K562 (cell line): ENCODE measurements at regions not wholly inside any gene's neighbourhood (a gene's known extent, or its start where the extent isn't known, plus 50 kb on each side); places are given as distances from the start of the nearest gene placed in this dataset.

Source experiments
- BACH1 ChIP-seq: fragments of 200-800 bp; sonication (Bioruptor generic); IDR thresholded peaks from 2 replicates; pipeline ENCODE4 v1.6.1; 2016; ENCODE audit warnings: missing genetic modification characterization, missing compliant biosample characterization
- DDX20 ChIP-seq: fragments of 450-650 bp; IDR thresholded peaks from 2 replicates; pipeline ENCODE4 v1.6.1; 2016; ENCODE audit warnings: missing genetic modification characterization, low read depth, mild to moderate bottlenecking, missing compliant biosample characterization, moderate library complexity
- ELK1 ChIP-seq: sonication (generic); formaldehyde crosslinking; IDR thresholded peaks from 2 replicates; pipeline ENCODE4 v1.8.1; 2022; ENCODE audit warnings: missing genetic modification reagents
- REST ChIP-seq, 2 experiments: fragments of 450-650 bp; formaldehyde crosslinking in 1 of 2; IDR thresholded peaks; 2 replicates each; pipeline versions ENCODE4 v1.4.0 to v1.6.1; 2014 to 2020; ENCODE audit warnings: mild to moderate bottlenecking in 2 of 2, borderline replicate concordance in 1 of 2, low read depth in 1 of 2
- TAF15 ChIP-seq: fragments of 200-400 bp; formaldehyde crosslinking; IDR thresholded peaks from 2 replicates; pipeline ENCODE4 v1.6.1; 2017; ENCODE audit warnings: mild to moderate bottlenecking, low read depth, low read length, moderate library complexity
- ZFPM2 ChIP-seq: fragments of 250-450 bp; sonication (Bioruptor Pico); IDR thresholded peaks from 2 replicates; pipeline ENCODE4 v1.5.1; 2022; ENCODE audit warnings: mild to moderate bottlenecking
- ZNF232 ChIP-seq: sonication (generic); formaldehyde crosslinking; IDR thresholded peaks from 2 replicates; pipeline ENCODE4 v1.8.0; 2022; ENCODE audit warnings: mild to moderate bottlenecking, missing genetic modification reagents
- TF ChIP-seq, protein P1 (sequence below): IDR thresholded peaks from 2 replicates; pipeline ENCODE4 v1.6.1; 2016; ENCODE audit warnings: missing genetic modification characterization, missing compliant biosample characterization
- TF ChIP-seq, protein P2 (sequence below), 3 experiments: IDR thresholded peaks in 2 of 3; conservative IDR thresholded peaks in 1 of 3; 2 replicates each; pipeline ENCODE4 v1.5.1; 2011 to 2012; ENCODE audit warnings: low read length in 3 of 3, mild to moderate bottlenecking in 3 of 3, control low read depth in 2 of 3, improper control_type of control experiment in 1 of 3, inconsistent platforms in 1 of 3, low read depth in 1 of 3, mixed read lengths in 1 of 3, moderate library complexity in 1 of 3; ENCODE audit not compliant: insufficient read depth in 2 of 3

DNA sequence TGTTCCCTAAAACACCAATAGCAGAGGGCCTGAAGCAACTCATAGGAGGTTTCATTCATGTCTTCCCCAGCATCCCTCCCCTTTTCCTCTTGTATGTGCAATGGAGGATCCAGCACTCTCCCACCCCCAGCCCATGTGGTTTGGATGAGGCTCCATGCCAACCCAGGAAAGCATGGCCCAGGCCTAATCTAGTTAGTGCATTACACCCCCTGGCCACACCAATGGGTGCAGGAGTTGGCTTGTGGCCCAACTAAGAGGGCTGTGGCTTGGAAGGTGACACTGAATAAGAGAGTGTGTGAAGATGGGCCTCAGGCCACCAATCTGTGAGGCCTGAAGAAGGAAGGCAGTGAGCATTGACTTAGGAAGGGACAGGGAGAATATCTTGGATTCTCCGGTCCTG lies 70.8 kb upstream of the SMIM23 start:
- TF ChIP-seq, protein P1, sequence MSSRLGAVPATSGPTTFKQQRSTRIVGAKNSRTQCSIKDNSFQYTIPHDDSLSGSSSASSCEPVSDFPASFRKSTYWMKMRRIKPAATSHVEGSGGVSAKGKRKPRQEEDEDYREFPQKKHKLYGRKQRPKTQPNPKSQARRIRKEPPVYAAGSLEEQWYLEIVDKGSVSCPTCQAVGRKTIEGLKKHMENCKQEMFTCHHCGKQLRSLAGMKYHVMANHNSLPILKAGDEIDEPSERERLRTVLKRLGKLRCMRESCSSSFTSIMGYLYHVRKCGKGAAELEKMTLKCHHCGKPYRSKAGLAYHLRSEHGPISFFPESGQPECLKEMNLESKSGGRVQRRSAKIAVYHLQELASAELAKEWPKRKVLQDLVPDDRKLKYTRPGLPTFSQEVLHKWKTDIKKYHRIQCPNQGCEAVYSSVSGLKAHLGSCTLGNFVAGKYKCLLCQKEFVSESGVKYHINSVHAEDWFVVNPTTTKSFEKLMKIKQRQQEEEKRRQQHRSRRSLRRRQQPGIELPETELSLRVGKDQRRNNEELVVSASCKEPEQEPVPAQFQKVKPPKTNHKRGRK (tag), result no peak
- TF ChIP-seq REST (IDR thresholded peaks at IDR 0.05; ENCODE audit: borderline replicate concordance), result no peak
- TF ChIP-seq REST (CRISPR knock-in tag; IDR thresholded peaks at IDR 0.05; ENCODE audit: low read depth), result no peak
- no peak for TF ChIP-seq BACH1
- no peak for TF ChIP-seq ELK1 (CRISPR knock-in tag)
- no peak for TF ChIP-seq DDX20
- TF ChIP-seq TAF15, result no peak
- TF ChIP-seq ZFPM2 (CRISPR knock-in tag), result no peak
- no peak for TF ChIP-seq ZNF232
- TF ChIP-seq, protein P2, sequence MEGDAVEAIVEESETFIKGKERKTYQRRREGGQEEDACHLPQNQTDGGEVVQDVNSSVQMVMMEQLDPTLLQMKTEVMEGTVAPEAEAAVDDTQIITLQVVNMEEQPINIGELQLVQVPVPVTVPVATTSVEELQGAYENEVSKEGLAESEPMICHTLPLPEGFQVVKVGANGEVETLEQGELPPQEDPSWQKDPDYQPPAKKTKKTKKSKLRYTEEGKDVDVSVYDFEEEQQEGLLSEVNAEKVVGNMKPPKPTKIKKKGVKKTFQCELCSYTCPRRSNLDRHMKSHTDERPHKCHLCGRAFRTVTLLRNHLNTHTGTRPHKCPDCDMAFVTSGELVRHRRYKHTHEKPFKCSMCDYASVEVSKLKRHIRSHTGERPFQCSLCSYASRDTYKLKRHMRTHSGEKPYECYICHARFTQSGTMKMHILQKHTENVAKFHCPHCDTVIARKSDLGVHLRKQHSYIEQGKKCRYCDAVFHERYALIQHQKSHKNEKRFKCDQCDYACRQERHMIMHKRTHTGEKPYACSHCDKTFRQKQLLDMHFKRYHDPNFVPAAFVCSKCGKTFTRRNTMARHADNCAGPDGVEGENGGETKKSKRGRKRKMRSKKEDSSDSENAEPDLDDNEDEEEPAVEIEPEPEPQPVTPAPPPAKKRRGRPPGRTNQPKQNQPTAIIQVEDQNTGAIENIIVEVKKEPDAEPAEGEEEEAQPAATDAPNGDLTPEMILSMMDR (IDR thresholded peaks at IDR 0.05 in 2 of 3, conservative IDR thresholded peaks at IDR 0.05 in 1 of 3; ENCODE audit: insufficient read depth in 2 of 3, low read depth in 1 of 3, low read length in 3 of 3), result no peak
